Bronchial epithelial cell (primary cell): ENCODE measurements at regions not wholly inside any gene's neighbourhood (a gene's known extent, or its start where the extent isn't known, plus 50 kb on each side); places are given as distances from the start of the nearest gene placed in this dataset.

Experiments
- DNase-seq: peaks from one replicate; pipeline ENCODE4 v3.0.0-alpha.2; 2010; ENCODE audit warnings: low read depth
- FAIRE-seq: peaks from 2 replicates; lab custom pipeline; 2011; peaks lifted over from hg19 to GRCh38; lab: Jason Lieb, UNC
- H3K27me3 ChIP-seq: 2 replicates; pipeline ENCODE4 v1.5.1; 2011; ENCODE audit warnings: low read length; ENCODE audit not compliant: control insufficient read depth, insufficient read depth
- H3K36me3 ChIP-seq: 2 replicates; pipeline ENCODE4 v1.5.1; 2011; ENCODE audit warnings: low read length; ENCODE audit not compliant: control insufficient read depth, insufficient read depth
- H3K4me3 ChIP-seq: 2 replicates; pipeline ENCODE4 v1.5.1; 2011; ENCODE audit warnings: mild to moderate bottlenecking, low read depth, low read length, control low read depth
- CTCF ChIP-seq: IDR thresholded peaks from 2 replicates; pipeline ENCODE4 v1.5.1; 2011; ENCODE audit warnings: mild to moderate bottlenecking, moderate library complexity, low read length, control low read depth, inconsistent platforms; ENCODE audit not compliant: insufficient read depth, severe bottlenecking

GRCh38 chr21:15491100-15491499, 238.7 kb upstream of the USP25 start:
- no peak for TF ChIP-seq CTCF
- Histone ChIP-seq H3K4me3 (no peak overlapping the region), H3K27me3 (no peaks in the 10 kb centered on the region), H3K36me3 (no peaks in the 10 kb centered on the region)
- no peak for DNase-seq
- FAIRE-seq = no peak

GRCh38 chr21:15493646-15494045, 236.1 kb upstream of the USP25 start:
- Histone ChIP-seq H3K4me3 (no peak overlapping the region), H3K27me3 (no peaks in the 10 kb centered on the region), H3K36me3 (no peaks in the 10 kb centered on the region)
- no peak for TF ChIP-seq CTCF
- FAIRE-seq = no peak
- DNase-seq = no peak

GRCh38 chr21:15494481-15494880, 235.3 kb upstream of the USP25 start:
- no peak overlapping the region for H3K4me3 ChIP-seq
- DNase-seq = no peak
- no peak for FAIRE-seq
- TF ChIP-seq CTCF = no peak
- H3K36me3 ChIP-seq = no peaks in the 10 kb centered on the region
- H3K27me3 ChIP-seq = no peaks in the 10 kb centered on the region

GRCh38 chr21:15495965-15496364, 233.8 kb upstream of the USP25 start:
- Histone ChIP-seq H3K27me3 (no peaks in the 10 kb centered on the region), H3K36me3 (no peaks in the 10 kb centered on the region), H3K4me3 (no peak overlapping the region)
- no peak for TF ChIP-seq CTCF
- FAIRE-seq (no peak), DNase-seq (peak; percentile 82)

GRCh38 chr21:15496911-15497310, 232.9 kb upstream of the USP25 start:
- no peak overlapping the region for H3K4me3 ChIP-seq
- no peaks in the 10 kb centered on the region for H3K36me3 ChIP-seq
- H3K27me3 ChIP-seq = no peaks in the 10 kb centered on the region
- FAIRE-seq = no peak
- TF ChIP-seq CTCF = no peak
- no peak for DNase-seq

GRCh38 chr21:15498455-15498854, 231.3 kb upstream of the USP25 start:
- no peak for TF ChIP-seq CTCF
- no peak overlapping the region for H3K4me3 ChIP-seq
- H3K36me3 ChIP-seq = no peaks in the 10 kb centered on the region
- H3K27me3 ChIP-seq = no peaks in the 10 kb centered on the region
- DNase-seq = peak; percentile 95
- no peak for FAIRE-seq
